ENCODE measurements at regions not wholly inside any gene's neighbourhood (a gene's known extent, or its start where the extent isn't known, plus 50 kb on each side); places are given as distances from the start of the nearest gene placed in this dataset.

DNA sequence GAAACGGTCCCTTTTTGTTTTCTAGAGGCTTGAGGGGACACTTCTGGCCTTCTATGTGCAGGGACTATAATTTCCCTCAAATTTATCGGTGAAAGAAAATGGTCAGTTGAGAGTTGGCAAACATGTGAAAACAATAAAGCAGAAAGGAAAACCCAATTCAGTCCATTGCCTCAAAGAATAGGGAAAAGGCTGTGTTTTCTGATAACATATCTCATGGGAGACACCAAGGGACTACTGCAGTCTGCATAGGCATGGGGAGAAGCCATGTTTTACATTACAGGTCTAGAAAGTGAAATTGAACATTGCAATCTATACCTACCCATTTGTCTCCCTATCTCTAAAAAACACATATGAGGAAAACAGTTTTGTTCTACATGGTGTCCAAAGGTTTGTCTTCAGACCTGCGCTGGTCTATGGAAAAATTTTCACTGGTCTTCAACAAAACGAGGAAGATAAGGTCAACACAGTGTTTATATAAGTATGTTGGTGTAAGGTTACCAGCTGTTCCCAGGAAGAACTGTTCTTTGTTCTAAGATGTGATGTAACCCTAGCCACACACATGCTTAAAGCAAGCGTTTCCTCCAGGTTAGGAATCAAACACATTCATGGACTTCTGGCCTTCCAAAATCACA is 179.7 kb downstream of the MREG start:
- no peak overlapping the region for H3K27ac ChIP-seq
- TF ChIP-seq, protein P1, sequence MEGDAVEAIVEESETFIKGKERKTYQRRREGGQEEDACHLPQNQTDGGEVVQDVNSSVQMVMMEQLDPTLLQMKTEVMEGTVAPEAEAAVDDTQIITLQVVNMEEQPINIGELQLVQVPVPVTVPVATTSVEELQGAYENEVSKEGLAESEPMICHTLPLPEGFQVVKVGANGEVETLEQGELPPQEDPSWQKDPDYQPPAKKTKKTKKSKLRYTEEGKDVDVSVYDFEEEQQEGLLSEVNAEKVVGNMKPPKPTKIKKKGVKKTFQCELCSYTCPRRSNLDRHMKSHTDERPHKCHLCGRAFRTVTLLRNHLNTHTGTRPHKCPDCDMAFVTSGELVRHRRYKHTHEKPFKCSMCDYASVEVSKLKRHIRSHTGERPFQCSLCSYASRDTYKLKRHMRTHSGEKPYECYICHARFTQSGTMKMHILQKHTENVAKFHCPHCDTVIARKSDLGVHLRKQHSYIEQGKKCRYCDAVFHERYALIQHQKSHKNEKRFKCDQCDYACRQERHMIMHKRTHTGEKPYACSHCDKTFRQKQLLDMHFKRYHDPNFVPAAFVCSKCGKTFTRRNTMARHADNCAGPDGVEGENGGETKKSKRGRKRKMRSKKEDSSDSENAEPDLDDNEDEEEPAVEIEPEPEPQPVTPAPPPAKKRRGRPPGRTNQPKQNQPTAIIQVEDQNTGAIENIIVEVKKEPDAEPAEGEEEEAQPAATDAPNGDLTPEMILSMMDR (IDR thresholded peaks at IDR 0.05): no peak
- no peaks in the 10 kb centered on the region for H3K36me3 ChIP-seq
- H3K4me3 ChIP-seq (ENCODE audit: low read depth in 1 of 2, low read length in 1 of 2): no peak overlapping the region
- no peaks in the 10 kb centered on the region for H3K9me3 ChIP-seq
- no peaks in the 10 kb centered on the region for H3K4me1 ChIP-seq (ENCODE audit: control insufficient read depth in 1 of 2, insufficient read depth in 1 of 2, low read depth in 1 of 2, low read length in 1 of 2)
- H3K27me3 ChIP-seq: no peaks in the 10 kb centered on the region

- TF ChIP-seq, protein P1 (IDR thresholded peaks at IDR 0.05): no peak
- Histone ChIP-seq H3K27ac (no peak overlapping the region), H3K4me3 (ENCODE audit: low read depth in 1 of 2, low read length in 1 of 2) (no peak overlapping the region), H3K36me3 (no peaks in the 10 kb centered on the region), H3K27me3 (peaks cover 2% of the 10 kb centered on the region), H3K9me3 (no peaks in the 10 kb centered on the region), H3K4me1 (ENCODE audit: control insufficient read depth in 1 of 2, insufficient read depth in 1 of 2, low read depth in 1 of 2, low read length in 1 of 2) (no peaks in the 10 kb centered on the region)
Measured at GRCh38 chr2:215832791-215833190, 180.6 kb downstream of the MREG start.

DNA sequence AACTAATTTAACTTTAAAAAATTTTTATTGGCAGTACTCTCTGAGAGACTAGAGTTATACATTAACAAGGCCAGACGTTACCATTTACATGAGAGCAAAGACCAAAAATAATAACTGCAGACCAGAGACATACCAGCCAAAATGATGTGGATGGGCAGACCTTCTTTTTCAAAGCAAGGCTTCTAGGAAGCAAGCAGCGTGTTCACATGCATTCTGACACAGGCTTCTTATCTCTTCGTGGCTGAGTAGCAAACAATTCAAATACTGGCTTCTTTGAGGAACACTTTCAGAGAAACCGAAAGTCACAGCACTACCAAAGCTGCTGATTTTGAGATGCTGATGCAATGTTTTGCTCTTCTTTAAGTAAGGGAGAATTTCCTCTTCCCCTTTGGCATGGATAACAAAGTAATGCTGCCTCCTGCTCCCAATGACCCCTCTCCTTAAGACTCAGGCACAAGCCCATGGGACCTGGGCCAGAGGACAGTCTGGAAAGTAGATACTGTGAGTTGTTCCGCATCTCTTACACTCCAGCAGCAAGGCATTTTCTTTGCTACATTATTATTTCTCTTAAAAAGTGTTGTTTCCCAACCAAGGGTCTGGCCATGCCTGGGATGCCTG is 181.9 kb downstream of the MREG start:
- no peaks in the 10 kb centered on the region for H3K4me1 ChIP-seq (ENCODE audit: control insufficient read depth in 1 of 2, insufficient read depth in 1 of 2, low read depth in 1 of 2, low read length in 1 of 2)
- no peak overlapping the region for H3K4me3 ChIP-seq (ENCODE audit: low read depth in 1 of 2, low read length in 1 of 2)
- no peak overlapping the region for H3K27ac ChIP-seq

GRCh38 chr2:215830304-215830703 is 183.0 kb downstream of the MREG start:
- Histone ChIP-seq H3K27me3 (peaks cover 14% of the 10 kb centered on the region), H3K36me3 (no peaks in the 10 kb centered on the region), H3K4me3 (ENCODE audit: low read depth in 1 of 2, low read length in 1 of 2) (no peak overlapping the region), H3K27ac (no peak overlapping the region), H3K9me3 (no peaks in the 10 kb centered on the region), H3K4me1 (ENCODE audit: control insufficient read depth in 1 of 2, insufficient read depth in 1 of 2, low read depth in 1 of 2, low read length in 1 of 2) (no peaks in the 10 kb centered on the region)
- TF ChIP-seq, protein P1 (IDR thresholded peaks at IDR 0.05): no peak

More for the DNA sequence above, 181.9 kb downstream of the MREG start:
- peaks cover 14% of the 10 kb centered on the region for H3K27me3 ChIP-seq
- TF ChIP-seq, protein P1 (IDR thresholded peaks at IDR 0.05): no peak
- H3K9me3 ChIP-seq: no peaks in the 10 kb centered on the region
- no peaks in the 10 kb centered on the region for H3K36me3 ChIP-seq

GRCh38 chr2:215829261-215829660 is 184.1 kb downstream of the MREG start:
- Histone ChIP-seq H3K27ac (no peak overlapping the region), H3K4me3 (ENCODE audit: low read depth in 1 of 2, low read length in 1 of 2) (no peak overlapping the region), H3K9me3 (no peaks in the 10 kb centered on the region), H3K36me3 (no peaks in the 10 kb centered on the region), H3K4me1 (ENCODE audit: control insufficient read depth in 1 of 2, insufficient read depth in 1 of 2, low read depth in 1 of 2, low read length in 1 of 2) (no peaks in the 10 kb centered on the region), H3K27me3 (peaks cover 14% of the 10 kb centered on the region)
- TF ChIP-seq, protein P1 (IDR thresholded peaks at IDR 0.05): no peak
